ENCODE measurements at regions not wholly inside any gene's neighbourhood (a gene's known extent, or its start where the extent isn't known, plus 50 kb on each side); places are given as distances from the start of the nearest gene placed in this dataset.

GRCh38 chr12:84727961-84728360 lies 184.6 kb downstream of the SLC6A15 start:
- intact Hi-C loops (cut with micrococcal nuclease): no loop called here
- Mint-ChIP-seq H3K4me1 (no peaks in the 10 kb centered on the region), H3K4me3 (no peak overlapping the region), H3K27me3 (no peaks in the 10 kb centered on the region), H3K27ac (no peak overlapping the region), H3K9me3 (ENCODE audit: insufficient read depth) (no peaks in the 10 kb centered on the region)
- Histone ChIP-seq H3K4me1 (ENCODE audit: control insufficient read depth in 2 of 2, insufficient read depth in 2 of 2, low read length in 2 of 2) (no peaks in the 10 kb centered on the region), H2AFZ (ENCODE audit: insufficient read depth, low read depth, low read length, poor library complexity, severe bottlenecking) (no peak overlapping the region), H3K4me3 (ENCODE audit: control extremely low read depth in 1 of 5, extremely low read depth in 1 of 5, insufficient read depth in 1 of 5, low read depth in 2 of 5, low read length in 4 of 5) (no peak overlapping the region), H3K4me2 (replicated peaks; ENCODE audit: low read depth, low read length, poor library complexity, severe bottlenecking) (no peak overlapping the region), H3K36me3 (replicated peaks in 1 of 2; ENCODE audit: control extremely low read depth in 1 of 2, control insufficient read depth in 1 of 2, extremely low read depth in 1 of 2, insufficient read depth in 2 of 2, low read length in 1 of 2) (no peaks in the 10 kb centered on the region), H3K9me3 (ENCODE audit: control extremely low read depth in 1 of 3, control insufficient read depth in 2 of 3, insufficient read depth in 1 of 3, low read length in 2 of 3) (no peaks in the 10 kb centered on the region), H4K20me1 (ENCODE audit: control insufficient read depth, insufficient read depth, low read length, poor library complexity, severe bottlenecking) (no peaks in the 10 kb centered on the region), H3K27ac (ENCODE audit: low read length in 2 of 2) (no peak overlapping the region), H3K79me2 (ENCODE audit: control insufficient read depth, insufficient read depth, low read length) (no peaks in the 10 kb centered on the region), H3K27me3 (replicated peaks in 1 of 4; ENCODE audit: control extremely low read depth in 1 of 4, control insufficient read depth in 3 of 4, insufficient read depth in 4 of 4, low read length in 3 of 4) (no peaks in the 10 kb centered on the region), H3K9ac (ENCODE audit: low read length) (no peak overlapping the region)
- ATAC-seq (ENCODE audit: low read depth) (no peak), DNase-seq (no peak)
- TF ChIP-seq EZH2 (IDR thresholded peaks at IDR 0.05; ENCODE audit: borderline replicate concordance, insufficient read depth, low read depth, low read length, poor library complexity, severe bottlenecking) (no peak), CTCF (IDR thresholded peaks at IDR 0.05) (no peak)
- POLR2A ChIA-PET: no interaction called here
- WGBS (ENCODE audit: insufficient coverage): 27% methylated on average over 2 of the region's 3 CpGs
- CTCF ChIA-PET: no interaction called here

GRCh38 chr12:84726780-84727179 lies 185.8 kb downstream of the SLC6A15 start:
- ATAC-seq (ENCODE audit: low read depth): no peak
- DNase-seq: no peak
- no peak overlapping the region for H3K27ac Mint-ChIP-seq
- no CpG with 5 or more reads among the region's 2 CpGs for WGBS (ENCODE audit: insufficient coverage)
- no peak overlapping the region for H3K4me3 ChIP-seq (ENCODE audit: control extremely low read depth in 1 of 5, extremely low read depth in 1 of 5, insufficient read depth in 1 of 5, low read depth in 2 of 5, low read length in 4 of 5)
- no peaks in the 10 kb centered on the region for H3K4me1 Mint-ChIP-seq
- no peaks in the 10 kb centered on the region for H3K4me1 ChIP-seq (ENCODE audit: control insufficient read depth in 2 of 2, insufficient read depth in 2 of 2, low read length in 2 of 2)
- no peaks in the 10 kb centered on the region for H3K9me3 Mint-ChIP-seq (ENCODE audit: insufficient read depth)
- H3K27ac ChIP-seq (ENCODE audit: low read length in 2 of 2): no peak overlapping the region
- H2AFZ ChIP-seq (ENCODE audit: insufficient read depth, low read depth, low read length, poor library complexity, severe bottlenecking): no peak overlapping the region
- no peak overlapping the region for H3K4me3 Mint-ChIP-seq
- no peaks in the 10 kb centered on the region for H3K79me2 ChIP-seq (ENCODE audit: control insufficient read depth, insufficient read depth, low read length)
- TF ChIP-seq CTCF (IDR thresholded peaks at IDR 0.05) (no peak), EZH2 (IDR thresholded peaks at IDR 0.05; ENCODE audit: borderline replicate concordance, insufficient read depth, low read depth, low read length, poor library complexity, severe bottlenecking) (no peak)
- POLR2A ChIA-PET: no interaction called here
- no peaks in the 10 kb centered on the region for H3K9me3 ChIP-seq (ENCODE audit: control extremely low read depth in 1 of 3, control insufficient read depth in 2 of 3, insufficient read depth in 1 of 3, low read length in 2 of 3)
- CTCF ChIA-PET: no interaction called here
- H4K20me1 ChIP-seq (ENCODE audit: control insufficient read depth, insufficient read depth, low read length, poor library complexity, severe bottlenecking): no peaks in the 10 kb centered on the region
- no peaks in the 10 kb centered on the region for H3K27me3 ChIP-seq (replicated peaks in 1 of 4; ENCODE audit: control extremely low read depth in 1 of 4, control insufficient read depth in 3 of 4, insufficient read depth in 4 of 4, low read length in 3 of 4)
- no peaks in the 10 kb centered on the region for H3K36me3 ChIP-seq (replicated peaks in 1 of 2; ENCODE audit: control extremely low read depth in 1 of 2, control insufficient read depth in 1 of 2, extremely low read depth in 1 of 2, insufficient read depth in 2 of 2, low read length in 1 of 2)
- H3K27me3 Mint-ChIP-seq: no peaks in the 10 kb centered on the region
- intact Hi-C loops (cut with micrococcal nuclease): no loop called here
- no peak overlapping the region for H3K4me2 ChIP-seq (replicated peaks; ENCODE audit: low read depth, low read length, poor library complexity, severe bottlenecking)
- H3K9ac ChIP-seq (ENCODE audit: low read length): no peak overlapping the region

Data from B cell (primary cell).